HTR-8/SVneo (cell line): ENCODE measurements at regions not wholly inside any gene's neighbourhood (a gene's known extent, or its start where the extent isn't known, plus 50 kb on each side); places are given as distances from the start of the nearest gene placed in this dataset.
"Not testable (repeated sequence)": the region's sequence is repeated elsewhere in the genome, so short reads cannot be mapped to it uniquely, and the experiment has no call there.

Source experiments
- DNase-seq: peaks from one replicate; pipeline ENCODE4 v3.0.0; 2011; ENCODE audit warnings: low spot score, mixed read lengths; ENCODE audit not compliant: insufficient read length
- FAIRE-seq: peaks from 2 replicates; lab custom pipeline; 2011; peaks lifted over from hg19 to GRCh38; lab: Jason Lieb, UNC

DNA sequence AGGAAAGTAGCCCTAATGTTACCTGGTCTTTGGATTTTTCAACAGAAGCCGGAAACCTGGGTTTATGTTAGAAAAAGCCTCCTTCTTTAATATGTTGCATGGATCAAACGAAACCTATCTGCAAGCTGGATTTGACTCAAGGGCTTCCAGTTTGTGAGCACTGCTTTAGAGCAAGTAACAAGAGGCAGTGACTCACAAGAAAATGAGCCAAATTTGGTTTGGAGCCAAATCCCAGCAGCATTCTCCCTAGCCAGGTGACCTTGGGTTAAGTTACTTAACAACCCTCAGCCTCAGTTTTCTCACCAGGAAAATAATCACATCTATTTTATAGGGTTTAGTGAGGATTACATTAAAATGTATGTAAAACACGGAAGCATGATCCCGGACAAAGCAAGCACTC lies 215.2 kb upstream of the PRICKLE2 start:
- FAIRE-seq (no peak), DNase-seq (no peak)

DNA sequence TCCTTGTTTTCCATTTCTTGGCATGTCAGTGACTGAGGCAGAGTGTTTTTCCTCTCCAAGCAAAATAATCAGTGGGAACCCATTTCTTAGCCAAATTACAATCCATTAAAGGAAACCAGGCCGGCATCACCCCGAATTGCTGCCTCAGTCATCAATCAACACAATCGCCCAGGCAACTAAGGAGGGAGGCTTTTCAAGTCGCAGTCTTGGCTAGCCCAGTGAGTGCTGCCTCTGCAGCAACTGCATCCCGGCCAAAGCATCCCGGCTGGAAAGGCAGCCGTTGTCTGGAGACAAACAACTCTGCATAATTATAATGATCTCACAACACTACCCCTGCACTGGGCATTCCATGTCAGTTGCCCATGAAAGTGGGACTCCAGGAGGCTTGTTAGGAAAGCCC lies 213.5 kb upstream of the PRICKLE2 start:
- DNase-seq (no peak), FAIRE-seq (no peak)

DNA sequence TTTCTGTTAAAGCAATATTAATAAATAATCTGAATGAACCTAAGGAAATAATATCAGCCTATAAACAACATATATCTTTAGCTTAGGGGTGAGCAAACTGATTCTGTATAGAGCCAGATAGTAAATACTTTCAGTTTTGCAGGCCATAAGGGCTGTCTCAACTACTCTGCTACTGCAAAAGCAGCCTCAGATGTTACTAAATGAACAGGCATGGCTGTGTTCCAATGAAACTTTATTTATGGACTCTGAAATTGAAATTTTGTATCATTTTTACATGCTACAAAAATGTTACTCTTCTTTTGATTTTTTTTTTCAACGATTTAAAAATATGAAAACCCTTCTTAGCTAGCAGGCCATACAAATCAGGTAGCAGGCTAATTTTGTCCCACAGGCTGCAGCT lies 212.8 kb upstream of the PRICKLE2 start:
- no peak for FAIRE-seq
- DNase-seq: no peak

DNA sequence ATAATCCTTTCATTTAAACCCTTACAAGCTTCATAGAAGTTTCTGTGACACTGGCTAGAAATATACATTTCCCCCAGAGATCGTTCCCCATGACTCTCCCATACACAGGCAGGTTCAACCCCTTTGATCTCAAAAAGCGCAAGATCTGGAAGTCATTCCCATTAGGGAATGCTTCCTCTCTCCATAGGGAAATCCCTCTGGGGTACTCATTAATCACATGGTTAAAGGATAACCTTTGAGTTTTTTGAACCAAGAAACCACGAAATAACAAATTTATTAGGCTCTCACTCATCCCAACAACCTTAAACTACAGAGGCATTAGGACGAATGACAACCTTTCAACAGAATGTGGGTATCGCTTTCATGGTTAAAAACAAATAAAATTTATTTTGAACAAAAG lies 211.9 kb upstream of the PRICKLE2 start:
- FAIRE-seq (no peak), DNase-seq (no peak)

DNA sequence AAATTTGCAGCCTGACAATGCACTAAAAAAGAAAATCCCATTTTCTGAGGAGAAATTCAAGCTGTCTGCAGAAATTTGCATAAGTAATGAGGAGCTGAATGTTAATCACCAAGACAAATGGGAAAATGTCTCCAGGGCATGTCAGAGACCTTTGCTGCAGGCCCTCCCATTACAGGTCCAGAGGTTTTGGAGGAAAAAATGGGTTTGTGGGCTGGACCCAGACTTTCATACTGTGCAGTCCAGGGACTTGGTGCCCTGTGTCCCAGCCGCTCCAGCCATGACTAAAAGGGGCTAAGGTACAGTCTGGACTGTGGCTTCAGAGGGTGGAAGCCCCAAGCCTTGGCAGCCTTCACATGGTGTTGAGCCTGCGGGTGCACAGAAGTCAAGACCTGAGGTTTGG lies 209.8 kb upstream of the PRICKLE2 start:
- not testable (repeated sequence) for FAIRE-seq, DNase-seq

DNA sequence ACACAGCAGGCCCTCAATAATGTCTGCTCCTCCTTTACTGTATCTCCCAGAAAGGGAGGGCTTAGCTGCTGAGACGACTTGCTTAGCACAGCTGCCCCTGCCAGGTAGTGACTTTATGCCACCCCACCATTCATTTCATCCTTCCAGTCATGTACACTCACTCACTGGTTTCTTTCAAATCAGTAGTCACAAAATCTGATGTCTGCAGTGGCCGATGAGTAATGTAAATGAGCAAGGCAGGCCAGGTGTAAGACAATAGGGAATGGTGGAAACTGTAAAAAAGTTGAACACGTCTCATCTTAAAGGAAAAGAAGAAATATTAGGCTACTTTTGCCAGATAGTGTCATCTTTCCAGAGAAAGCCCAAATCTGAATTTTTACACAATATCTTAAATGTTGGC lies 207.6 kb upstream of the PRICKLE2 start:
- no peak for DNase-seq
- no peak for FAIRE-seq

DNA sequence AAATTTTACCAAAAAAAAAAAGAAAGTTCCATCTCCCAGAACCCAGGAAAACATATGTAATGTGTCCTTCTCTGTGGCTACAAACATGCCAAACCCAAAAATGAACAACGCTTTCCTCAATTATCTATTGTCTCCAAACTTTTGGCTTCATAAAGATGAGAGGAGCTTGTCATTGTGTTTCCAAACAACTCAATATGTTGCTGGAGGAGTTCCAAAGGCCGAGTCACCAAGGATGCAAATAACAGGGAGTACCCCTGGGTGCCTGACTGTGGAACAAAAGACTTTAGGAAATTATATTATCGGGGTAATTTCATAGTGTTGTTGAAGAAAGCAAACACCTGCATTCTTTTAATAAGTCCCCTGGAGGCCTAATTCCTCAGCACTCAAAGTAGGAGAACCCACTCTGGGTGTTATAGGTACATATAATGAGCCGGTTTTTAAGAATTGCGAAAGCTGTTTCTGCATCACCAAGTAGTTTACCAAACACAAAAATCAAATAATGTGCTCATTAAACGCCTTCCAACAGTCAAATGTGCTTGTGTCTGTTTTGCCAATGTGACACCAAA lies 206.3 kb upstream of the PRICKLE2 start:
- no peak for DNase-seq
- no peak for FAIRE-seq

DNA sequence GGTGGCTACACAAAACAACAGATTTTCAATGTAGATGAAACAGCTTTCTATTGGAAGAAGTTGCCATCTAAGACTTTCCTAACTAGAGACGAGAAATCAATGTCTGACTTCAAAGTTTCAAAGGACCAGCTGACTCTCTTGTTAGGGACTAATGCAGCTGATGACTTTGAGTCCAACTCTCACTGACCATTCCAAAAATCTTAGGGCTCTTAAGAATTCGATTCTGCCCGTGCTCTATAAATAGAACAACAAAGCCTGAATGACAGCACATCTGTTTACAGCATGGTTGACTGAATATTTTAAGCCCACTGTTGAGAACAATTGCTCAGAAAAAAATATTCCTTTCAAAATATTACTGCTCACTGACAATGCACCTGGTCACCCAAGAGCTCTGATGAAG lies 202.4 kb upstream of the PRICKLE2 start:
- DNase-seq (no peak), FAIRE-seq (no peak)

DNA sequence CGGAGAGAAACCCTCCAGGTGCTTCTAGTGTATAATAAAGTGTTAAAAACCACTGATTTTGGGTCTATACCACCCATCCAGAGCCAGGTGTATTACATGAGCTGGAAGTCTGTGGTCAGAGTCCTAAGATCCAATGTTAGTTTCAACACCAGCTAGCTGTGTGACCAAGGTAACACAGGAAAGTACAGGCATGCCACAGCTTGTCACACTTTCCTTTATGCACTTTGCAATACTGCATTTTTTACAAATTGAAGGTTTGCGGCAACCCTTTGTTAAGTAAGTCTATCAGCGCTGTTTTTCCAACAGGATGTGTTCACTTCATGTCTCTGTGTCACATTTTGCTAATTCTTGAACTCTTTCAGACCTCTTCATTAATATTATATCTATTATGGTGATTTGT lies 201.3 kb upstream of the PRICKLE2 start:
- DNase-seq (no peak), FAIRE-seq (no peak)

DNA sequence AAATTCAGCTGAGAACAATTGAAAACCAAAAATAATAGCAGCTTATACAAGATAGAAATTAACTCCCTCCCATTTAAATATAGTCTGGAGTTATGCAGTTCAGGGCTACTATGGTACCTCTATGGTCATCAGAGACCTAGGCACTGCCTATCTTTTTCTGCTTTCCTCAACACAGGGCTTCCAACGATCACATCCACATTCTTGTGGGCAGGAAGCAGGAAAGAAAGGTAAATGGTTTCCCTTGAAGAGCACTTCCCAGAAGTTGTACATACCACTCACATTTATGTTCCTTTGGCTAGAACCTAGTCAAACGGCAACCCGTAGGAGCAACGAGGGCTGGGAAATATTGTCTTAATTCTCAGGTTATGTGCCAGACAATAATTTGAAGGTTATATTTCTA lies 197.7 kb upstream of the PRICKLE2 start:
- FAIRE-seq: no peak

DNA sequence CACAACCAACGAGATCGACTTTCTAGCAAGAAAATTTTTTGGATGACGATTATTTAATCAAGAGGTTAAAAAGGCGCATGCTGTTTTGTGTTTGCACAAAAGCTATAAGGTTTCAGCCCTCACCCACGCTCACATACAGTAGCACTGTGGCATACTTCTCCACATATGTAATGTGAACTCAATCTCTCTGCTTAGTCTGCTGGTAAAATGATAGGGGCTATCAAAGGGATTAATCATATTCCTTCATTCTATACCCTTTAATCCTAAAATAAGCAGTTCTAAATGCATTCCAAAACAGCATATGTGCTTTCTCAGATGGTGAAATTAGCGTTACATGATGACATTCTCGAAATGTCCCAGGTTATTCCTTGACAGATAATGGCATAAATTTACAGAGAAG lies 196.9 kb upstream of the PRICKLE2 start:
- no peak for DNase-seq
- FAIRE-seq: no peak

More for the DNA sequence above, 197.7 kb upstream of the PRICKLE2 start:
- DNase-seq: no peak

DNA sequence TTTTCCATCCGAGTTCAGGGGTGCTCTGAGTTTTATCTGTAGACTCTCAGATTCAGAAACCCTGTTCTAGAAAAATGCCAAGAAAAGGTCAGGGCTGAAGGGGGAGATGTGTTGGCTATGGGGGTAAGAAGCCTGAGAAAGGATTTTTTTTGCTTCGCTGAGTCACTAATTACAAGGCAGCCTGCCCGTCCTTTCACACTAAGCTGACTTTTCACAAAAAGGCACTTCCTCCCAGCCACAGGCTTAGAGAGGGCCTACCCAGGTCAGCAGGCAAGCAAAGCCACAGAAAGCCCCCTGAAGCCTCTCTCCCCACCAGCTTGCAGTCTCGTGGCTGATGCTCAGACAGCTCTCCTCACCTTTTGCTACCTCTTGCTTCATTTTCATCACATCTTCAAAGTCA lies 192.6 kb upstream of the PRICKLE2 start:
- FAIRE-seq: no peak
- no peak for DNase-seq

DNA sequence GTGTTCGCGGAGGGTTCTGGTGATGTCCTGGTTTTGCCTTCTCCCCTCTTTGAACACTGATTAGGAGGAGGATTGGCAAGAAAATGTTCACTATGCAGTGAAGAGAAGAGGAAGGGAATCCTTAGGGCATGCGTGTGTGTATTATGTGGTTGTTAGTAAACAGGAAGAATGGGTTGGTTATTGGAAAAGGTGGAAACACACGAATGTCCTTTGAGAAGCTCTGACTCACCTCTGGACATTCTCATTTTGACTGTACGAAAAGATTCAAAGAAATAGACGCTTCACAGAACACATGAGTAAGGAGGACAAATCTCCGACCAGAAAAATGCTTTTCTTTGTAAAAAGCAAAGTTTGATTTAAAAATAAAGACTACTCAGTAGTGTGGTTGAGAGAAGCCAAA lies 188.8 kb upstream of the PRICKLE2 start:
- FAIRE-seq (no peak), DNase-seq (no peak)

DNA sequence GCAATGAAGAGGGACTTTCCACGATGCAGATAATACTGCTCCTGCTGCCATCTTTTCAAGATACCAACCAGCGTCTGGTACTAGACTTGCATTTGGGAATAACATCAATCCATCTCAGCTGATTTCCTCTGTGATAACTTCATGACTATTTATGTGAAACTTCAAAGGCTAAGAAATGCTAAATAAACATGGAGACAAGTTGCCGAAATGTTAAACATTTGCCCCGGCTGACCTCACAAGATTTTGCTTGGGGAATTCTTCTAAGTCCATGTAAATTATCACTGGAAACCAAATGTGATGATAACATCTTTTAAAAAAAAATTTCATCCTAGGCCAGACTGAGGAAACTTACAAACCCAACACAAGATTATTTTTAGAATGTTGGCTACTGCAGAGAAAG lies 185.8 kb upstream of the PRICKLE2 start:
- FAIRE-seq (no peak), DNase-seq (no peak)

DNA sequence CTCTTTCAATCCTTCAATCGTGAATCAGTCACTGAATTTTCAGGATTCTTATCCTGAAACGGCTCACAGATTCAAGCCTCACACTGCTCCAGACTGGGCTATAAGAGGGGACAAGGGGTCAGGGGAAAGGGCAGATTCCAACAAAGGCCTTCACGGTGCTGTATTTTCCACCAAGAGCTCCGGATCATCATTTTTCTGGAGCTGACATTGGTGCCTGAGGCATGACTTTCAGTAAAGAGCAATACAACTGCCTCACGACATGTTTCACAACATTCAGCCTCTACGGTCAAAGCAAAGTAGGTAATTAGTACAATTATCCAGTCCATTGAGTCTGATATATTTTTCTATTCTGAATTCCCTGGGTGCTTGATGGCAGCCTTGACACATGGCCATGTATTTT lies 185.0 kb upstream of the PRICKLE2 start:
- DNase-seq: no peak

DNA sequence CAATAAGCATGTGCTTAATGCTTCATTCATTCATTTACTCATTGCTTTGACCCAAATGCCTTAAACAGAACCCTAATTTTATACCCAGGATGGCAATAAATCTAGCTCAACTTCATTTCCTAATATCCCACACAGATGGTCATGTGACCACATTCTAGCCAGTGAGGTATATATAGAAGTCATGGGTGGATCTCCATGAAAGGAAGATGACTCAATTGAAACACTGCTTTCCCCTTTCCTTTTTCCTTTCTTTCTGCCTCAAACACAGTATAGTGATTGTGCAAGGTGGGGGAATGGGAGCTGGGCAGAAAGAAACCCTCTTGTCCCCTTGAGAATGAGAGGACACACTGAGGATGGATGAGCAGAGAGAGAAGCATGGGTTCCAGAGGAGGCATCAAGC lies 183.5 kb upstream of the PRICKLE2 start:
- no peak for FAIRE-seq
- DNase-seq: no peak

More for the DNA sequence above, 185.0 kb upstream of the PRICKLE2 start:
- no peak for FAIRE-seq

DNA sequence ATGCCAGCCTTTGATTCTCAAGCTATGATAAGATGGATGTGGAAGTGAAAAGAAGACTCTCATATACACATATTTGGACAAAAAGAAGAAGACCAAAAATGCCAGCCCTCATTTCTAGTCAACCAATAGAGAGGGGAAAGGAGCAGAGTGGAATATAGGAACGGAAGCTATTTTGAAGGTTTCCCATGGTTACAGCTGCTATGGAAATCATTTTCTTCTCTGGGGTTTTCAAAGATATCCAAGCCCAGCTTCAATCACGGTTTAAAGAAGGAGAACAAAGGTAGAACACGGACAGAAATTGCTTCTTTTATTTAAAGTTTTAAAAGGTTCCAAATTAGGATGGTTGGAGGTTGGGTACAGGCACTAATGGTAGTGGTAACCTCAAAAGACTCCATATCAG lies 181.0 kb upstream of the PRICKLE2 start:
- FAIRE-seq: no peak
- DNase-seq: no peak

DNA sequence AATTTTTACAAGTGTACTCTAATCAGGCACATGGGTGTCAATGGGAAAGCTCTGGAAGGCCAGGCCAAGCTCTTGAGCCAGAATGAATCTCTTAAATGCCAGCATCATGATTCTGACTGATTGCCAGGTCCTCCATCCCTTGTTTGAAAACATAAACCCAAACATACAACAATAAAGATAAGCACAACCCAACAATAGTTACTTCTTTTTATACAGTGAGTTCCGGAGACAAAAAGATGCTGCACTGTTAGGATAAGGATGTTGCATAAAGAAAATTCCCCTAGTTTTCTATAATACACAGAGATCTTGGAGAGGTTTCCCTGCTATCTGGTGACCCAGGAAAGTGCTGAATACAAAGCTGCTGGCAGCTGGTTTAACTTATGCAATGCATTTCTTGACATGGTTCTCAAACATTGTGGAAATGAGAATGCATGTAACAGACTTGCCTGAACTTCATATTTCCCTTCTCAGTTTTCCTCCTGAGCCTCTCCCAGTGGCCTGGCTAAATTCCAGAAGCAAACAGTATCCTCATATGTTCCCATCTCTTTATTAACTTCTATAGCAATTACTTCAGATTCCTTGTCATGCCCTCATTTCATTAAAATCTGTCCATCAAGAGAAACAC lies 180.1 kb upstream of the PRICKLE2 start:
- DNase-seq (no peak), FAIRE-seq (no peak)

DNA sequence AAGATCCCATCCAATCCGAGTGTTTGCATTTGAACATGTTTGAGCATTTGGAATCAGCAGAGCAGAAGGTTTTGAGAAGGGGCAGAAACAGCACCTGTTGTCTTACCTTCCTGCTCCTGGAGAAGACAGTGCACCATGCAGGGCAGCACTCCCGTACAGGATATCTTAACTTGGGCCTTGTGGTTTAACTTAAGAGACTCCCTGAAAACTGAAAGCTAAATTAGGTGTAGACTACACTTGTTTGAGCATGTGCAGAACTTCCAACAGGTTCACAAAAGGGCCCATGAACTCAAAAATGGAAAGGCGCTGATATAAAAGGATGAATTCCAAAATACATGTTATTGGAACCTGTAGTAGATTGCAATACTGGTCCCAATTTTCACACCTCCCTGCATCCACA lies 175.4 kb upstream of the PRICKLE2 start:
- FAIRE-seq (no peak), DNase-seq (no peak)

DNA sequence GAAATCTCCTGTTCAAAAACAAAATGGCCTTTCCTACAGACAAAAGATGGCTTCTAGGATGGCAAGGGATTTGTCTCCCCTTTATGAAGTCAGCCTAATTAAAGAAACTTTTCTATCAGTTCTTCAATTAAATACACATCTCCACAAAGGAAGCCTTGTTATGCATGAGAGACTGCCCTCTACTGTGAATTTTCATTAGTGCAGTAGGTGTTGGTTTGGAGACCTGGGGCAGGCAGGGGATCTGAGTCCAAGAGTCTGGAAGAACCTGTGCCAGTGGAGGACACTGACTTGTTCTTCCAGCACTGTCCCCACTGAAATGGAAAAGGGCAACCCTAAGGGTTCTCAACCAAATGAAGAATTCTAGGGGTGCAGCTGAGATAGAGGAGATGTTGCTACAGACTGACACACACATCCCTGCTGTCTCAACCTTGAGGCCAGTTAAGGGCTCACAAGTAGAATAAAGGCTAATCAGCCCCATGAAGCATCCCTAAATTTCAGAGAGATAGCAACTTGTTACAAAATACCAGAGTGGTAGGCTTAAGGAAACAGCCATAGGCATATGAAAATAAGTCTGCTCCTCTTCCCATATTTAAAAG lies 174.0 kb upstream of the PRICKLE2 start:
- FAIRE-seq (no peak), DNase-seq (peak; percentile 59)

DNA sequence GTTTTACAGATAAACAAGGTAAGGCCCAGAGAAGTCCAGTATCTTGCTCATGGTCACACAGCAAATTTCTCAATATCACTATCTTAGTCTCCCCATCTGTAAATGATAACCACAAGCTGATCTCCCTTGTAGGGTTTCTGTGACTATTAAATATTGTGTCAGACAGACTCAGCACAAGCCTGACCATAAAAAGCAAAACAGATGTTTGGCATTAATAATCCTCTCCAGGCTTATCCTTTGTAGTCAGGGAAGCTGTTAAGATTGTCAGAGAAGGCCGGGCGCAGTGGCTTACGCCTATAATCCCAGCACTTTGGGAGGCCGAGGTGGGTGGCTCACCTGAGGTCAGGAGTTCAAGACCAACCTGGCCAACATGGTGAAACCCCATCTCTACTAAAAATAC lies 173.2 kb upstream of the PRICKLE2 start:
- FAIRE-seq (no peak), DNase-seq (no peak)

DNA sequence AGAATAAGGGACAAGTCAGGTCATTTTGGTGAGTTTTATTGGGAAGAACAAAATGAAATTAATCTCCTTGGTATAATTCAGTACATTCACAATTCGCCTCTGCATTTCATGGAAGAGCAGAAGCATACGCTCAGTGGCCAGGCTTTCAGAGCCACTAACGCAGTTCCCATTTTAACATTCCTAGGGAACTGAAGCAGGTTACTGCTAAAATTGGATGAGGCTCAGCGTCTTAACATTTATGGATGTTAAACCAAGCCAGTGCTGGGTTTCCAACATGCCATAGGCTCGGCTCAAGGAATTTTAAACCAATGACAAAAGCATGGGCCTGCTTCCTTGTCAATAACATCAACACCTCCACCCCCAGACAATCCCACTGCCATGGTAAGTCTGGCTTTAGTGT lies 172.7 kb upstream of the PRICKLE2 start:
- FAIRE-seq (no peak), DNase-seq (no peak)
